ENCODE measurements at regions not wholly inside any gene's neighbourhood (a gene's known extent, or its start where the extent isn't known, plus 50 kb on each side); places are given as distances from the start of the nearest gene placed in this dataset.

DNA sequence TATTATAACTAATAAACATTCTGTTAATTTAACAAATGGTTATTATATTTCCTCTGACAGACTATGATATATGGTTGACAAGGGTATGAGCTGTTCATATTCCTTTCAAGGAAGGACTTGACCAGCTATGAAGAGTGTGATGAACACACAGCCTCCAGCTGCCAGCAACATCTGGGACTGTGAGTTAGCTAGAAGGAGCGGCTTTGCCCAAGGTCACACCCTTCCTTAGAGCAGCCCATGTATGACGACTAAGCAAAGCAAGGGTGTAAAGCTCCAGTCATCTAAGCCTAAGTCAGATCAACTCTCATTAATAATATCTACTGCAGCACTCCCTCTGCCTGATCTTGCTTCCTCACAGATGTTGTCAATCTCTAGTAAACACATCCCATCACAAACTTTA lies 355.4 kb downstream of the PLPP3 start:
- TF ChIP-seq, protein P1, sequence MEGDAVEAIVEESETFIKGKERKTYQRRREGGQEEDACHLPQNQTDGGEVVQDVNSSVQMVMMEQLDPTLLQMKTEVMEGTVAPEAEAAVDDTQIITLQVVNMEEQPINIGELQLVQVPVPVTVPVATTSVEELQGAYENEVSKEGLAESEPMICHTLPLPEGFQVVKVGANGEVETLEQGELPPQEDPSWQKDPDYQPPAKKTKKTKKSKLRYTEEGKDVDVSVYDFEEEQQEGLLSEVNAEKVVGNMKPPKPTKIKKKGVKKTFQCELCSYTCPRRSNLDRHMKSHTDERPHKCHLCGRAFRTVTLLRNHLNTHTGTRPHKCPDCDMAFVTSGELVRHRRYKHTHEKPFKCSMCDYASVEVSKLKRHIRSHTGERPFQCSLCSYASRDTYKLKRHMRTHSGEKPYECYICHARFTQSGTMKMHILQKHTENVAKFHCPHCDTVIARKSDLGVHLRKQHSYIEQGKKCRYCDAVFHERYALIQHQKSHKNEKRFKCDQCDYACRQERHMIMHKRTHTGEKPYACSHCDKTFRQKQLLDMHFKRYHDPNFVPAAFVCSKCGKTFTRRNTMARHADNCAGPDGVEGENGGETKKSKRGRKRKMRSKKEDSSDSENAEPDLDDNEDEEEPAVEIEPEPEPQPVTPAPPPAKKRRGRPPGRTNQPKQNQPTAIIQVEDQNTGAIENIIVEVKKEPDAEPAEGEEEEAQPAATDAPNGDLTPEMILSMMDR (IDR thresholded peaks at IDR 0.05; ENCODE audit: low read length): no peak
- no peak for TF ChIP-seq EZH2 (IDR thresholded peaks at IDR 0.05; ENCODE audit: borderline replicate concordance, low read length)
